ENCODE measurements at regions not wholly inside any gene's neighbourhood (a gene's known extent, or its start where the extent isn't known, plus 50 kb on each side); places are given as distances from the start of the nearest gene placed in this dataset.

DNA sequence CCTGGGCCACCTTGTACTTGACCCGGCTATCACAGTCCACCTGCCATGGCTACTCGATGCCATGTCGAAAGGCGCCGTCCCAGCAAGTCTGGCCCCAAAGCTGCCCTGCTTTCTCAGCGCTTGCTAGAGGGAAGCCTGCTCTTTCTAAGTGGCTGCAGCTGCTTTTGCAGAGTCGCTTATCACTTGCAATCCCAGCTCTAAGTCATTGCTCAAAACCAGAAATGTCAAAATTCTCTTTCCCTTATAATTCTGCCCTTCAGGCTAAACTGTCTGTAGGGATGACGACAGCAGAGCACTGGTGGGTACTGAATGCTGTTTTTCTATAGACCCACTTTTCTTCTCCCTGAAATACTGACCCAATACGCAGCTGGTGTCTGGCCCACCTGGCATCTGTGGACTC lies 184.2 kb downstream of the ENGASE start:
- H3K9ac ChIP-seq (replicated peaks; ENCODE audit: extremely low read depth, insufficient read depth, low read length) = no peak overlapping the region
- no peaks in the 10 kb centered on the region for H3K36me3 ChIP-seq (ENCODE audit: control insufficient read depth in 2 of 2, extremely low read depth in 1 of 2, insufficient read depth in 2 of 2, low read length in 2 of 2)
- H3K27me3 ChIP-seq (ENCODE audit: control insufficient read depth in 2 of 2, insufficient read depth in 2 of 2, low read length in 2 of 2) = peaks cover 0 to 2% of the 10 kb centered on the region in 2 experiments
- dilution Hi-C loops (cut with MboI; ENCODE audit: extremely low pct_ligation_motif_present, low sequenced_read_pairs) = no loop called here
- H4K20me1 ChIP-seq (replicated peaks; ENCODE audit: control insufficient read depth, extremely low read depth, insufficient read depth, low read length) = no peaks in the 10 kb centered on the region
- no peak for DNase-seq (ENCODE audit: low read depth, low spot score)
- TF ChIP-seq FOS (IDR thresholded peaks at IDR 0.05; ENCODE audit: borderline replicate concordance, insufficient read depth, low read length) = no peak
- TF ChIP-seq CTCF (IDR thresholded peaks at IDR 0.05; ENCODE audit: extremely low read depth in 1 of 2, insufficient read depth in 1 of 2, low read depth in 1 of 2, low read length in 2 of 2) = no peak
- no peak for TF ChIP-seq GATA2 (IDR thresholded peaks at IDR 0.05; ENCODE audit: insufficient read depth, insufficient read length, low read depth, low read length)
- TF ChIP-seq POLR2AphosphoS5 (IDR thresholded peaks at IDR 0.05; ENCODE audit: insufficient read depth, low read depth, low read length) = no peak
- TF ChIP-seq JUN (IDR thresholded peaks at IDR 0.05; ENCODE audit: borderline replicate concordance, insufficient read depth, insufficient read length, low read depth) = no peak
- TF ChIP-seq POLR2A (IDR thresholded peaks at IDR 0.05; ENCODE audit: low read depth, low read length) = no peak
- TF ChIP-seq, protein P1, sequence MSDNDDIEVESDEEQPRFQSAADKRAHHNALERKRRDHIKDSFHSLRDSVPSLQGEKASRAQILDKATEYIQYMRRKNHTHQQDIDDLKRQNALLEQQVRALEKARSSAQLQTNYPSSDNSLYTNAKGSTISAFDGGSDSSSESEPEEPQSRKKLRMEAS (IDR thresholded peaks at IDR 0.05; ENCODE audit: insufficient read depth, insufficient read length) = no peak
- TF ChIP-seq MYC (IDR thresholded peaks at IDR 0.05; ENCODE audit: low read depth, low read length) = no peak
- no peak for TF ChIP-seq EZH2 (IDR thresholded peaks at IDR 0.05; ENCODE audit: borderline replicate concordance, low read depth, low read length, severe bottlenecking)
- H2AFZ ChIP-seq (ENCODE audit: low read depth, low read length) = no peak overlapping the region
- ChIA-PET CTCF (no interaction called here), POLR2A (no interaction called here)
- FAIRE-seq = no peak
- no peaks in the 10 kb centered on the region for H3K79me2 ChIP-seq (ENCODE audit: control insufficient read depth, insufficient read depth, low read length)
- H3K9me3 ChIP-seq (replicated peaks; ENCODE audit: control insufficient read depth, insufficient read depth, low read length) = no peaks in the 10 kb centered on the region
- no TSS peak for BruUV-seq (replicated peaks)
- intact Hi-C loops (cut with micrococcal nuclease) = no loop called here
- H3K4me2 ChIP-seq (ENCODE audit: insufficient read depth, low read length) = no peak overlapping the region
- H3K4me1 ChIP-seq (ENCODE audit: control insufficient read depth, extremely low read depth, insufficient read depth, low read length) = no peaks in the 10 kb centered on the region
- no peak overlapping the region for H3K4me3 ChIP-seq (replicated peaks in 1 of 3; ENCODE audit: insufficient read depth in 1 of 3, low read depth in 1 of 3, low read length in 3 of 3)
- no peaks in the 10 kb centered on the region for H3K9me1 ChIP-seq (replicated peaks; ENCODE audit: control insufficient read depth, extremely low read depth, insufficient read depth, low read length)
- H3K27ac ChIP-seq (ENCODE audit: insufficient read depth, low read depth, low read length) = no peak overlapping the region
